HEK293T (cell line): ENCODE measurements at regions not wholly inside any gene's neighbourhood (a gene's known extent, or its start where the extent isn't known, plus 50 kb on each side); places are given as distances from the start of the nearest gene placed in this dataset.
"Not testable (repeated sequence)": the region's sequence is repeated elsewhere in the genome, so short reads cannot be mapped to it uniquely, and the experiment has no call there.

ENCODE experiments used
- CTCF ChIA-PET: fragments of 350-600 bp; formaldehyde crosslinking; extraction: SDS; loops from one replicate; lab custom pipeline; 2021; ENCODE audit warnings: antibody characterized with exemption, inconsistent platforms; lab: Yijun Ruan, JAX
- POLR2A ChIA-PET: fragments of 350-600 bp; formaldehyde crosslinking; extraction: SDS; loops from one replicate; lab custom pipeline; 2020; ENCODE audit warnings: antibody characterized with exemption, inconsistent platforms; lab: Yijun Ruan, JAX
- DNase-seq: peaks from one replicate; pipeline ENCODE4 v3.0.0; 2012; ENCODE audit warnings: mixed read lengths; ENCODE audit errors: extremely low spot score
- ARNT ChIP-seq: fragments of 450-650 bp; IDR thresholded peaks from 2 replicates; pipeline ENCODE4 v1.6.1; 2017; ENCODE audit warnings: mild to moderate bottlenecking
- BHLHE40 ChIP-seq: fragments of 450-650 bp; IDR thresholded peaks from 2 replicates; pipeline ENCODE4 v1.6.1; 2016; ENCODE audit warnings: mild to moderate bottlenecking, moderate library complexity, borderline replicate concordance
- CTBP1 ChIP-seq: fragments of 450-650 bp; IDR thresholded peaks from 2 replicates; pipeline ENCODE4 v1.6.1; 2016; ENCODE audit warnings: borderline replicate concordance
- ELF4 ChIP-seq: fragments of 450-650 bp; IDR thresholded peaks from 2 replicates; pipeline ENCODE4 v1.6.1; 2017; ENCODE audit warnings: antibody characterized with exemption
- FOXA1 ChIP-seq: fragments of 450-650 bp; IDR thresholded peaks from 2 replicates; pipeline ENCODE4 v1.6.1; 2016; ENCODE audit warnings: mild to moderate bottlenecking
- FOXK2 ChIP-seq: fragments of 450-650 bp; IDR thresholded peaks from 2 replicates; pipeline ENCODE4 v1.6.1; 2016; ENCODE audit warnings: mild to moderate bottlenecking
- FOXM1 ChIP-seq: fragments of 450-650 bp; IDR thresholded peaks from 2 replicates; pipeline ENCODE4 v1.6.1; 2017; ENCODE audit warnings: mild to moderate bottlenecking, borderline replicate concordance
- HDGF ChIP-seq: fragments of 450-650 bp; IDR thresholded peaks from 2 replicates; pipeline ENCODE4 v1.6.1; 2017; ENCODE audit warnings: antibody characterized with exemption, borderline replicate concordance
- L3MBTL2 ChIP-seq: fragments of 450-650 bp; conservative IDR thresholded peaks from 2 replicates; pipeline ENCODE4 v1.6.1; 2016; ENCODE audit warnings: mild to moderate bottlenecking
- LEF1 ChIP-seq: fragments of 450-650 bp; IDR thresholded peaks from 2 replicates; pipeline ENCODE4 v1.6.1; 2017; ENCODE audit warnings: mild to moderate bottlenecking, borderline replicate concordance
- NFRKB ChIP-seq: fragments of 450-650 bp; IDR thresholded peaks from 2 replicates; pipeline ENCODE4 v1.6.1; 2016; ENCODE audit warnings: mild to moderate bottlenecking, moderate library complexity
- SP1 ChIP-seq: fragments of 450-650 bp; IDR thresholded peaks from 2 replicates; pipeline ENCODE4 v1.6.1; 2017
- SUZ12 ChIP-seq: fragments of 450-650 bp; IDR thresholded peaks from 2 replicates; pipeline ENCODE4 v1.6.1; 2016; ENCODE audit warnings: mild to moderate bottlenecking
- TARDBP ChIP-seq: fragments of 450-650 bp; IDR thresholded peaks from 2 replicates; pipeline ENCODE4 v1.6.1; 2016
- ZNF384 ChIP-seq: fragments of 450-650 bp; IDR thresholded peaks from 2 replicates; pipeline ENCODE4 v1.6.1; 2016
- TF ChIP-seq, protein P1 (sequence below): fragments of 450-650 bp; IDR thresholded peaks from 2 replicates; pipeline ENCODE4 v1.6.1; 2016

DNA sequence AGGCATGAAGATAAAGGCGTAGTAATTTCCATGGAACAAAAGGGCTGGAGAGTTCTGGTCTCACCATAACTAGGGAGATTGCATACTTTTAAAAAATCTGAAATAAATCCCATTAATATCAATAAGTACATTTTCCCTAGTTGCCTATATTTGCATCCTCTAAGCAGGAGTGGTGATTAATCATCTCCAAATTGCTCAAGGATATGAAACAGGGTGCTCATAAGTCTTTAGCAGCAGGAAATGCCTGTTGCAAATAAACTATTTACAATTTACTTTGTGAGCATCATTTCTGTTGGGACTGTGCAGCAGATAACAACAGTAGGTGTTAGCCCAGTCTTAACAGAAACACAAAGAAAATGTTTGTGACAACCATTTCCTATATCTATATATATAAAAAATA is 92.4 kb upstream of the TMEM178A start:
- TF ChIP-seq FOXK2 = no peak
- TF ChIP-seq ZNF384 = no peak
- TF ChIP-seq CTBP1 = no peak
- TF ChIP-seq, protein P1, sequence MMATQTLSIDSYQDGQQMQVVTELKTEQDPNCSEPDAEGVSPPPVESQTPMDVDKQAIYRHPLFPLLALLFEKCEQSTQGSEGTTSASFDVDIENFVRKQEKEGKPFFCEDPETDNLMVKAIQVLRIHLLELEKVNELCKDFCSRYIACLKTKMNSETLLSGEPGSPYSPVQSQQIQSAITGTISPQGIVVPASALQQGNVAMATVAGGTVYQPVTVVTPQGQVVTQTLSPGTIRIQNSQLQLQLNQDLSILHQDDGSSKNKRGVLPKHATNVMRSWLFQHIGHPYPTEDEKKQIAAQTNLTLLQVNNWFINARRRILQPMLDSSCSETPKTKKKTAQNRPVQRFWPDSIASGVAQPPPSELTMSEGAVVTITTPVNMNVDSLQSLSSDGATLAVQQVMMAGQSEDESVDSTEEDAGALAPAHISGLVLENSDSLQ = no peak
- no peak for TF ChIP-seq ARNT
- no peak for TF ChIP-seq LEF1
- no peak for TF ChIP-seq SUZ12
- TF ChIP-seq TARDBP = no peak
- no peak for TF ChIP-seq SP1
- TF ChIP-seq BHLHE40 = no peak
- ChIA-PET POLR2A (no interaction called here), CTCF (no interaction called here)
- no peak for DNase-seq

DNA sequence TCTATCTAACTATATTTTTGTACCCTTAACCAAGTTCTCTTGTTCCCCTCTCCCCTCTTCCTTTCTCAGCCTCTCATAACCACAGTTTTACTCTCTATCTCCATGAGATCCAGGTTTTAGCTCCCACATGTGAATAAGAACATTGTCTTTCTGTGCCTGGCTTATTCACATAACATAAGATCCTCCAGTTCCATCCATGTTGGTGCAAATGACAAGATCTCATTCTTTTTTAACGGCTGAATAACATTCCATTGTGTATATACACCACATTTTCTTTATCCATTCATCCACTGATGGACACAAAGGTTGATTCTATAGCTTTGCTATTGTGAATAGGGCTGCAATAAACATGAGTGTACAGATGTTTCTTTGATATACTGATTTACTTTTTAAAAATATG is 83.9 kb upstream of the TMEM178A start:
- POLR2A ChIA-PET = no interaction called here
- no peak for TF ChIP-seq FOXK2
- TF ChIP-seq L3MBTL2 = no peak
- TF ChIP-seq ZNF384 = no peak
- no peak for TF ChIP-seq FOXA1
- no peak for TF ChIP-seq SUZ12
- no peak for DNase-seq
- CTCF ChIA-PET = no interaction called here

DNA sequence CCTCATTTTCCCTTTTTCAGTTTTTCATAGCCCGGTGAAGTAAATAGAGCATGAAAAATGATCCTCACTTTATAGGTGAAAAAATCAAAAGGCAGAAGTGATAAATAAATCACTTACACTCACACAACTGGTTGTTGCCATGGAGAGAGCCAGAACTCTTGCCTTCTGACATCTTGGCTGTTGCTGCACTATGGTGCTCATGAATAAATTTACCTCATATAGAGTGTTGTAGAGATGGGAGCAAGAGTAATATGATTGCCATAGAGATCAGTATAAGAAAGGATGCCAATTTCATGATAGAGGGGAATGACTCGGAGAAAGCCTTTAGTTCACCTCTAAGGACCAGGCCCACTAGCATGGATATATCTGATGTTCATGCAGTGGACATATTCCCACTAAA is 82.5 kb upstream of the TMEM178A start:
- POLR2A ChIA-PET = no interaction called here
- CTCF ChIA-PET = no interaction called here
- TF ChIP-seq SP1 (no peak), ZNF384 (no peak), SUZ12 (no peak), ELF4 (no peak), FOXK2 (no peak), ARNT (no peak), TARDBP (no peak), CTBP1 (no peak), FOXA1 (no peak), L3MBTL2 (no peak), LEF1 (no peak), BHLHE40 (no peak)
- TF ChIP-seq, protein P1 = no peak
- no peak for DNase-seq

DNA sequence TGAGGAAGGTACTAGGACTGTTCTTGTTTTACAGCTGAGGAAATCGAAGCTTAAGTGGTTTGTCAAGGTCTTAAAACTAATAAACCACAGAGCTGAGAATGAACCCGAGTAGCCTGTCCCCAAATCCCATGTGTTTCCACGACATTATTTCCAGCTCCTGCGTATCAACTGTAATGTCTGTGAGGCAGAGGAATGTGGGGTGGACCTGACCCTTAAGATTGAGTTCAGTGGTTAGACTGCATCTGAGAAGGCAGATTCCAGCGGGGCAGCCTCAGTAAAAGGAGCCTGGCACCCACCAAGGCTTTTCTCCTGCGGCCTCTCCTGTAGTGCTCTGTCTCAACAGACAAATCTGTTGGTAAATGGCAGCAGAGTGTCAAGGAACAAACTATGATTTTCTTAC is 81.9 kb upstream of the TMEM178A start:
- CTCF ChIA-PET = no interaction called here
- TF ChIP-seq L3MBTL2 (no peak), LEF1 (no peak), ELF4 (no peak), FOXK2 (no peak)
- DNase-seq = no peak
- POLR2A ChIA-PET = no interaction called here

DNA sequence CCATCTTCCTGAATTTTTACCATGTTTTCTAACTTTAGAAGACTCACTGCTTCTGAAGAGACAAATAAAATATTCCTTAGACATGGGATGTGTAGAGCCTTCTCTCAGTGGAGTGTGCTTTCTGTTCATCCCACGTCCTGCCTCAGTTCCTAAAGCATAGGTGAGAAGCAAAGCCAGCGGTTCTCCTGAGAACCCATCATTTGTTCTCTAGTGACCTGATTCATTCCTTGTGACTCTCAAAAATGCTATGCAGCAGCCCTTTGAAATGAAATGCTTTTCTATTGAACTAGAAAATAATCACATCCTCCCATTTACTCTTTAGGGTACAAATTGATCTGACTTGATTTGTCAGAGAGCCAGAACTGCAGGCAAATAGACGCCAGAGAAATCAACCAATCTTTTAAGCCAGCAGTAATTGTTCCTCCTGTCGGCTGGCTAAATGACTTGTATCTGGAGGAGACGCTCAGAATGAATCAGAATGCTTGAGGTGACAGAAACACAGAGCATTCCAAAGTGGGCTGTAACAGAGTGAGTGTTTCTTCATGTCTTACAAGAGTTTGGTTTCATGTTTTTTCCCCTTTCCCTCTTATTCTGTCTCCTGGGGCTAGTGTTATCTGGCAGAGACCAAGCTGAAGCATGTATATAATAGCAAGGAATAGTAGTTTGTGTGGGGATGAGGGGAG is 81.3 kb upstream of the TMEM178A start:
- no peak for DNase-seq
- ChIA-PET CTCF (no interaction called here), POLR2A (no interaction called here)
- TF ChIP-seq BHLHE40 = no peak
- no peak for TF ChIP-seq SUZ12
- no peak for TF ChIP-seq ELF4
- TF ChIP-seq FOXM1 = no peak
- no peak for TF ChIP-seq LEF1
- TF ChIP-seq HDGF = no peak
- no peak for TF ChIP-seq NFRKB
- TF ChIP-seq, protein P1 = no peak
- TF ChIP-seq CTBP1 = no peak
- TF ChIP-seq FOXA1 = no peak
- TF ChIP-seq ZNF384 = no peak
- TF ChIP-seq ARNT = no peak
- TF ChIP-seq TARDBP = no peak
- TF ChIP-seq SP1 = no peak
- TF ChIP-seq FOXK2 = no peak

DNA sequence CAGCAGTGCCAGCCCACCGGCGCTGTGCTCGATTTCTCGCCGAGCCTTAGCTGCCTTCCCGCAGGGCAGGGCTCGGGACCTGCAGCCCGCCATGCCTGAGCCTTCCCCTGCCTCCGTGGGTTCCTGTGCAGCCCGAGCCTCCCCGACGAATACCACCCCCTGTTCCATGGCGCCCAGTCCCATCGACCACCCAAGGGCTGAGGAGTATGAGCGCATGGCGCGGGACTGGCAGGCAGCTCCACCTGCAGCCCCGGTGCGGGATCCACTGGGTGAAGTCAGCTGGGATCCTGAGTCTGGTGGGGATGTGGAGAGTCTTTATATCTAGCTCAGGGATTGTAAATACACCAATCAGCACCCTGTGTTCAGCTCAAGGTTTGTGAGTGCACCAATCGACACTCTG is 80.2 kb upstream of the TMEM178A start:
- CTCF ChIA-PET, DNase-seq, POLR2A ChIA-PET: not testable (repeated sequence)

DNA sequence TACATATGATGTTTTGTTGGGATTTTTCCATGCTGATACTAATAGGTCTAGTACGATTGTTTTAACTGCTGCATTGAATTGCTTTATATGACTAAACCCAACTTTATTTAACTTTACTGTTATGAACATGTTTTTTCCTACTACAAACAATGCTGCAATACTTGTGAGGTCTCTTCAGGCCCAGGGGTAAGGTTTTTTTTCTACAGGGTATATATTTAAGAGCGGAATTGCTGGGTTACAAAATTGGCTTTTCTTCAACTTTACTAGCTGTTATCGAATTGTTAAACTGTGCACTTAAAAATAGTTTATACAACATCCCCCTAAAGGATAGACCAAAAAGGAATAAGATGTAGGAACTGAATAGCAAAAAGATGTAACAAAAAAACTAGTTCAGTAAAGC is 78.5 kb upstream of the TMEM178A start:
- no peak for DNase-seq
- POLR2A ChIA-PET = no interaction called here
- TF ChIP-seq LEF1 (no peak), ARNT (no peak), L3MBTL2 (no peak), SP1 (no peak), CTBP1 (no peak), FOXM1 (no peak), HDGF (no peak), TARDBP (no peak), FOXA1 (no peak), ELF4 (no peak)
- TF ChIP-seq, protein P1 = no peak
- CTCF ChIA-PET = no interaction called here
